HG02610 (cell line): ENCODE measurements at regions not wholly inside any gene's neighbourhood (a gene's known extent, or its start where the extent isn't known, plus 50 kb on each side); places are given as distances from the start of the nearest gene placed in this dataset.
"Not testable (repeated sequence)": the region's sequence is repeated elsewhere in the genome, so short reads cannot be mapped to it uniquely, and the experiment has no call there.

Source experiments
- ATAC-seq: cut with Tn5 transposase; IDR thresholded peaks from one replicate; pipeline ENCODE4 v1.9.1; 2021; ENCODE audit warnings: mild to moderate bottlenecking, moderate library complexity; ENCODE audit not compliant: unreplicated experiment

DNA sequence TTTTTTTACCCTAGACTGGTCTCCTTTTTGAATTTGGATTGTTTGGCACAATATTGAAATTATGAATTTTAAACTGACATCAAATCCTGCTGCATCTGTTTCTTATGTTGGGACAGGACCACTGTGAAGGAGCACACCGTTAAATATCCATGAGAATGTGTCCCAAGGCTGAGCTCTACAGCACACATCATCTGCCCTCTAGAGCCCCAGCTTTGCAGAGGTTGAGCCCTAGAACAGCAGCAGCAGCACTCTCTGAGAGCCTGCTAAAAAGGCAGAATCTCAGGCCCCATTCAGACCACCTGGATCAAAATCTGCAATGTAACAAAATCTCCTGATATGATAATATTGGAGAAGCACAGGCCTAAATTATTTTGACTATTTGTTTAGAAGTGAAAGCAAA is 192.1 kb upstream of the CCN2 start:
- ATAC-seq: no peak

DNA sequence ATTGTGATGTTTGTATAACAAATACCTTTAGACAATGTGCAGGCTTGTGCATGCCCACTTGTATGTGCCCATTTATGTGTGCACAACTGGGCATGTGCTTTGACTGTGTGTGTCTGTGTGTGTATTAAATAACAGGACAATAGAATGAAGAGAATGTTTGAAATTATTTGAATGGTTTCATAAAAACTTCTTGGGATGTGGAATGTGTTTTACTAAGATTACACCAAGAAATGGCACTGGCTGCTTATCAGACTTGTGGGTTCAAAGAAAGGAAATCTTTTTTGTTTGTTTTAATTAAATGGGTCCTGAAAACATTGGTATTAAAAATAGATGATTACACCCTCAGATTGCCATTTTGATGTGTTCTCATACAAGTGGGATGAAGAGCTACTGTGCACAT is 191.6 kb upstream of the CCN2 start:
- no peak for ATAC-seq

DNA sequence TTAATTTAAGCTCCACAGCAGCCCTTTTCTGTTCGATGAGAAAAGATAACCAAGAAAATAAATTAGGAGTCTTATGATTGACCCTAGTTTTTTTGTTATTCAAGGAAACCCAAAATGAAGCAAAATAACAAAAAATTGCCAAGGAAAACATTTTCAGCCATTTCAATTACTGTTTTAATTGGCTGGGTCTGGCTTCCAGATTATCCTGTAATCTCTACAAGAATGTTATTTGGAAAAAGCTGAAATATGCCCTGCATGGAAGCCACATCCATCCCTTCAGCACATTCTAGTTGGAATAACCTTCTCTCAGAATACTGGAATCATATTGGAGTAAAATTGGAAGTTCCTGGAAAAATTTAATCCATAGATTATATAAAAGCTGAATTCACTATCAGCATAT is 191.1 kb upstream of the CCN2 start:
- no peak for ATAC-seq

DNA sequence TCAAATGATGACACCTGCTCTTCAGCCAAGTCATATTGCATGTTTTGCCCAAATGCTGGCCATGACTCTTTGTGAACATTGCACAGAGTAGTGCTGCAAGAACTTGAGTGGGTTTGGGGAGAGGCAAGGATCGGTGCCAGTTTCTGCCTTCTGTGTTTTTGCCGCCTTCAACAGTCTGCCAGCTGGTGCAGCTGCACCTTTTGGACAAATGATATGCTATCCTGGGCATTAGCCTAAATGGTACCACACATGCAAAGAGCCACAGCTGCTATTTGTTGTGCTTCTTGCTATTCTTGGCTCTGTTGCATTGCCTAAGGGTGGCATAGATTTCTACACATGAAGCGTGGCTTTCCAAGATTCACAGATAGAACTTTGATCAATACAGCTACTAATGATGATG is 189.0 kb upstream of the CCN2 start:
- no peak for ATAC-seq

DNA sequence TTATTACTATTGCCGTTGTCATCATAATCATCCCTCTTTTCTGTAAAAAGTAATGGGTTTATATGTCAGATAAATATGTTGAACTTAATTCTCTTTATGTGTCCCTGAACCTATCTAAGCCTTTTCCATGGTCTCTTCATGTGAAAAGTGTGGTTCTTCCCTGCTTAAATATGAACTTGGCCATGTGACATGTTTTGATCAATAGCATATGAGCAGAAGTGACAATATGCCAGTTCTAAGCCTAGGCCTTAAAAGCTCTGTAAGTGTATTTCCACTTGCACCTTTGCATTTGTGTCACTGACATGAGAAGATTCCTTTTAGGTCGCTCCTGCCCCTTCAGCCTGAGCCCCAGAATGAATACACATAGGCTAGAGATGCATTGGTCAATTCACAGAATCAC is 188.4 kb upstream of the CCN2 start:
- ATAC-seq: no peak

DNA sequence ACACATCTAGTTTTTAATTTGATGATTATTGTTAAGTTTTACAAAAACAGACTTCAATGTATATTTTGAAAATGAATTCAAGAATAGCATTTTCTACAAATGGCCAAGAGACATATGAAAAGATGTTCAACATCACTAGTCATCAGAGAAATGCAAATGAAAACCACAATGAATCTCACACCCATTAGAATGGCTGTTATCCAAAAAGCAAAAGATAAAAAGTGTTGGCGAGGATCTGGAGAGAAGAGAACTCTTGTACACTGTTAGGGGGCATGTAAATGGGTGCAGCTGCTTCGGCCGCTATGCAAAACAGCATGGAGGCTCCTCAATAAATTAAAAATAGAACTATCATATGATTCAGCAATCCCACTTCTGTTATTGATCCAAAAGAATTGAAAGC is 185.8 kb upstream of the CCN2 start:
- ATAC-seq: no peak

DNA sequence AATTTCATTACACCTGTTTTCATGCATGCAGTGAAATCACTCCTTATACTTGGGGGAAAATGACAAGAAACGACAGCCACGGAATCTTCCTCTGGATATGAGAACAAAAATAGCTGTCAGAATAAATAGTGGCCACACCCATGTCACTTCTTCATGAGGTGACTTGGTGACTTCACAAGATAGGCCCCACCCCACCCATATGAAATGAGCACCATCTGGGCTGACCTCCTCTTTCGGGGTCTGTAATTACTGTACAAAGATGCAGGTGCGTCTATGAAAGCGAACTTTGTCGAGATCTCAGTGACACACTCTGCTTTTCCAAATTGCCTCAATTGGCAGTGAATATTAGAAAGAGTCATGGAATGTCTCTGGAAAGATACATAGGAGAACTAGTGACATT is 184.2 kb upstream of the CCN2 start:
- ATAC-seq: no peak

DNA sequence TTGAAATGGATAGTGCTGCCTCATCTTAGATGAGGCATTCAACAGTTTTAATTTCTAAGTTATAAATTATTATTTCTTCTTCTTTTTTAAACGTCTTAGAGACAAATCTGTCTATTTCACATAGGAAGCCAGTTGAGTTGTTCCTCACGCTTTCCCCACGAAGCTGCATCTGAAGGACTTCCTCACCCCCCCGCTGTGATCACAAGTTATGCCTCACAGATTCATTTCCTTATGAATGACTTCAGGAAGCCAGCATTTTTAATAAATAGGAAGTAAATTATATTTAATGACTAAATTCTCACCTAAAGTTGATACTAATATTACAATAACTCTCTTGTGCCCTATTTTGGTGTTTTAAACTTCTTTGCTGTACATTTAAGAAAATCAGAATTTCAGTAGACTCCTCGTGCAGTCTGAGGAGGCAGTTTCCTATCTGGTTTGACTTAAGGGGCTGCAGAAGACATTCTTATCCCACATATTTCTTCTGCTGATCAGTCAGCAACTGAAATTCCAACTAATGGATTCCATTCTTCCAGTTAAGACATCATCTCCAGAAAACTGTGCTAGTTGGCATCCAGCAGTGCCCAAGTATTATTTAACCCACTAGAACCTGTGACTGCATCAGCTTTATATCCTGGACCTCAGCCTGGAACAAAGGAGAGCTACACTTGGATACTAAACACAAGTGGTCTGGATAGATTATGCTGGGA is 182.7 kb upstream of the CCN2 start:
- no peak for ATAC-seq

- ATAC-seq: no peak
Observed at GRCh38 chr6:132132924-132133639, 181.9 kb upstream of the CCN2 start.

DNA sequence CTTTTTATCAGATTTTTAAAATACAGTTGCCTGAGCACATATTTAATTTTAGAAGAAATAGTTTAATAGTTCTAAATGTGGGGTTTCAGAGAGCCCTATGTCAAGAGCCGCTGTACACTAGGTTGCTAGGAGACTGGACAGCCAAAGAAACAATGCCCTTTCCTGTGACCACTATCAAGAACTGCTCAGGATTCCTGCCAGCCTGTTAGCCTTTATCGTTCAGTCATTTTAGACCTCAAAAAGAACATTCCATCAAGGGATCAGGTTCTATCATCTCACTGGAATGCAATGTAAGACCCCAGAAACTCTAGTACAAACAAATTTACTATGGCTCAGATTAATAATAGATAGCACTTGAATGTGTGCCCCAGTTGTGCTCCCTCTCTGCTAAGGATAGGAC is 181.2 kb upstream of the CCN2 start:
- no peak for ATAC-seq

- ATAC-seq: peak; percentile 58
Observed at GRCh38 chr6:132131758-132132157, 180.6 kb upstream of the CCN2 start.

GRCh38 chr6:132131351-132131750 is 180.2 kb upstream of the CCN2 start:
- ATAC-seq: peak; percentile 11

GRCh38 chr6:132130626-132131298 is 179.6 kb upstream of the CCN2 start:
- ATAC-seq: no peak

DNA sequence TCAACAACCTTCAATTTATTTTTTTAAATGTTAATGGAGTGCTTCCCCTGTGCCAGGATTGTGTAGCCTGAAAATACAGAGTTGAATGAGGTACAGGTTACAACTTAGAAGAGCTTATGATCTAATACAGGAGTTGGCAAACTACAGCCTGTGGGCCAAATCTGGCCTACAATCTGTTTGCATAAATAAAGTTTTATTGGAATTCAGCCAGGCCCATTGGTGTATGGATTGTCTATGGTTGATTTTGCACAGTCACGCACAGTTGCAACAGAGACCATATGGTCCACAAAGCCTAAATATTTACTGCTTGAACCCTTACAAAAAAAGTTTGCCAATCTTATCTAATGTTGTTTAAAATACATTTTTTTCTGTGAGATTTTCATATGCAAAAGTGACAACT is 177.3 kb upstream of the CCN2 start:
- no peak for ATAC-seq

DNA sequence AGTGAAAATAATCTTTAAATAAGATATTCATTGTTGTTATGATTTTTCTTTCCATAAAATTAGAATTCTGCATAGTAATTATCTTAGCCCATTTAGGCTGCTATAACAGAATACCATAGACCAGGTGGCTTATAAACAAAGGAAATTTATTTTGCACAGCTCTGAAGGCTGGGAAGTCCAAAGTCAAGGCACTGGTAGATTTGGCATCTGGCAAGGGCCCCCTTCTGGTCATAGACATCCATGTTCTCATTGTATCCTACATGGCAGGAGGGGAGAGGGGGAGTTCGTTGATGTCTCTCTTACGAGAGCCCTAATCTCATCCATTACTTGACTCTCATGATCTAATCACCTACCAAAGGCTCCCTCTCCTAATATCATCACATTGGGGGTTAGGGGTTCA is 175.0 kb upstream of the CCN2 start:
- no peak for ATAC-seq

GRCh38 chr6:132122871-132123270 is 171.7 kb upstream of the CCN2 start:
- no peak for ATAC-seq

GRCh38 chr6:132122176-132122575 is 171.0 kb upstream of the CCN2 start:
- no peak for ATAC-seq

GRCh38 chr6:132118144-132118543 is 167.0 kb upstream of the CCN2 start:
- no peak for ATAC-seq

GRCh38 chr6:132115714-132116366 is 164.7 kb upstream of the CCN2 start:
- no peak for ATAC-seq

DNA sequence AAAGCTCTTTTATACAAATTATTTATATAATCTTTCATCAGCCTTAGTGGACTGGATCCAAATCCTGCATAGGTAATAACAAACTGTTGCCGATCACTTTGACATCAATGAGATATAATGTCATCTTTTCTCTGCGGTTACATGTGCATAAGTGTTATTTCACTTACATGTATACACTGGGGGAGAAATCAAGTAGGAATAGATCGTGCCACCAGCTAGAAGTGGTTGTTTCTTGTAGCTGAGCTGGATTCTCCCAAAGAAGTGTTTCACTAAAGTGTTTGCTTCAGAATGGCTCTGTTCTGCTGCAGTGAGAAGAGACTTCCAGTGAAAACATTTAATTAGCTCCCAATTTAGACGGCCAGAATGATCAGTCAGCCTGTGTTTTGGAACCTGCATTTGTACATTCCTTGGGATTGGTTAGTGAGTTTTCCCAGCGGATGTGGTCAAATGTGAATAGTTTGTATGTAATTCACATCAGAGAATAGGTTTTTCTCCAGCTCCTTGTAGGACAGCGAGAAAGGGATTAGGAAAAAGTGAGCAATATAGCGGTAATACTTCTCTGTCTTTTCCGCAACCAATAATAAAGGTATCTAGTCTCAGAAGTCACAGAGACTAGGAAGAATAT is 163.1 kb upstream of the CCN2 start:
- ATAC-seq: no peak

DNA sequence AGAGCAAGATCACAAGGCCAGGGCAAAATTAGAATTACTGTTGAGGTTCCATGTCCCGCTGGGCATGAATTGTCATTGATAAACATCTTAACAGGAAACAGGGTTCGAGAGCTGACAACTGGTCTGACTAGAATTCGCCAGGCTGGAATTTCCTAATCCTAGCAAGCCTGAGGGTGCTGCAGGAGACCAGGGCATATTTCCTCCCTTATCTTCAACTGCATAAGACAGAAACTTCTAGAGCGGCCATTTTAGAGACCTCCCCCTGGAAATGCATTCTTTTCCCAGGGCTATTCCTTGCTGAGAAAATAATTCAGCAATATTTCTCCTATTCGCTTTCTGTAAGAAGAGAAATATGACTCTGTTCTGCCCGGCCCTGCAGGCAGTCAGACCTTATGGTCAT is 158.6 kb upstream of the CCN2 start:
- ATAC-seq: not testable (repeated sequence)
